Stimulated activated CD4-positive, alpha-beta T cell treated with anti-CD3 and anti-CD28 coated beads, Interleukin-4, amount 100 ng/mL, for 1 hour (primary cell): ENCODE measurements at regions not wholly inside any gene's neighbourhood (a gene's known extent, or its start where the extent isn't known, plus 50 kb on each side); places are given as distances from the start of the nearest gene placed in this dataset.
"Not testable (repeated sequence)": the region's sequence is repeated elsewhere in the genome, so short reads cannot be mapped to it uniquely, and the experiment has no call there.

Source experiments
- DNase-seq: peaks from one replicate; pipeline ENCODE4 v3.0.0-alpha.2; 2020

DNA sequence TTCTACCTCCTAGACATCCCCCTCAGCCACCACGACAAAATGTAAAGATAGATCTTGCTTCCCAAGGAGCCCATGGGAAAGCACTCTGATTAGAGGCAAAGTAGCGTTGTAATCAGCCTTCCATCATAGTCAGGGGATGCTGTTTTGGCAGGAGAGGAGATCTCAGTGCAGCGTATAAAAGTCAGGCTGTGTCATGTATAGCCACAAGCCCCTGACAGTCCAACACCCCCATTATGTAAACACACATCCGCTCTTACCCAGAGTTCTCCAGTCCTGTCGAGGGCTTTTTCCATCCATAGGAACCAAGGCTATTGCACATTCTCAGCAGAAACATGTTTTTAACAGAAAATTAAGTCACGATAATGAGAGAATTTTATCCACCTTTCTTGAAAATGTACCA, 156.3 kb downstream of the CYSLTR2 start:
- DNase-seq = no peak

DNA sequence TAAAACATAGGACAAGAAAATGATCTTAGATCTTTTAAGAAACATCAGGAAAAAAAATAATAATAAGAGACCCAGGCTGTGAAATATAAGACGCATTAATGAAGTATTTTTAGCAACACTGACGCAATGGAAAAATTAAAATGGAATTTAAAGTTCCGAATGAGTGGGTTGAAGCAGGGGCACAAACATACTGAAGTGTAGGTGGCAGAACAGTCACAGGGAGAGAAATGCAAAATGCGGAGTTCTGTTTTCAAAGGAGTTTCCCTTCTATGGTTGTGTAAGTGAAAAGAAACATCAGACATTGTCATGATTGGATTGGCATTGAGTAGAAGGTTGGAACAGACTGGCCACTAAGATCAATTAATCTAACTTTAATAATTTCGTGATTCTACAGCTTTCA, 159.8 kb downstream of the CYSLTR2 start:
- DNase-seq = no peak

DNA sequence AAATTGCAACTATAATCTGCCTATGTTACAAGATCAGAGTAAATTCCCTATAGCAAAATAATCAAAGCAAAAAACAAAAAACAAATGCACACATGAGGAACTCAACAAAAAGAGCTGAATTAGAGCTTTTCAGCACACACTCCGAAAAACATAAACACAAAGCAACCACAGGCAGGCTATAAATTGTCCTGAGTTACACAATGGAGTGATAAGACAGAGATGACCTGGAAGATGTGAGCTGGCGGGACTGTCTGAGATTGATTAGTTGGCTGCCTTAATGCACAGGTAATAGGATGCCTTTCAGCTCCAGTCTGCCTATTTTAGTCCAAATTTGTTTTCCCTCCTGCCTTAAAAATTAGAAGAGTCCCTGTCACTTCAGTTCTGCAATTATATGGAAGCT, 159.0 kb upstream of the FNDC3A start:
- no peak for DNase-seq

DNA sequence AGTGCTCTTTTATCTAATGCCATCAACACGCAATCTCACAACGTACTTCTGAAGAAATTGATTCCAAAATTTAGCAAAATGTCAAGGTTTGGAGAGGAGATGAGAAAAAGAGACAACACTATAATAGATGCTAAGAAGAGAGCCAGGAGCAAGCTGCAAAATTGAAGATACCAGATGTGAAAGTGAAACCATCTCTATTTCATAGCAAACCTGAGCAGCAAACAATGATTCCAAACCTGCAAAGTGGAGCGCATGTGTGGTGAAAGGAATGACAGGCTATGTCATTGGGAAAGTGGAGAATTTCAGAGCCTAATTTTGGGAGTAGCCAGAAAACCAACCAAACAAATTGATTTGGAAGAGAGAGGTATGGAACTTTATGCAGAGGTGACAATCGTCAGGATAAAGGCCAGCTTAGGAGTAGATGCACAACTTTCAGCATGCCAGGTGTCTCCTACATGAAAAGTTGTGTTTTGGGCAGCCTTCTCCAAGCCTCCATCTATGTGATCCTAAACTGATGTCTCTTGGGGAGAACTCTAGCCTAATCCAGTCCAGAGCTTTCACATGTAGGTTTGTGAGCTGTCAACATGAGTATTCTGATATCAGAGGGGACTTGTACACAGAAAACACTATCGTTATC, 158.4 kb upstream of the FNDC3A start:
- DNase-seq = no peak

DNA sequence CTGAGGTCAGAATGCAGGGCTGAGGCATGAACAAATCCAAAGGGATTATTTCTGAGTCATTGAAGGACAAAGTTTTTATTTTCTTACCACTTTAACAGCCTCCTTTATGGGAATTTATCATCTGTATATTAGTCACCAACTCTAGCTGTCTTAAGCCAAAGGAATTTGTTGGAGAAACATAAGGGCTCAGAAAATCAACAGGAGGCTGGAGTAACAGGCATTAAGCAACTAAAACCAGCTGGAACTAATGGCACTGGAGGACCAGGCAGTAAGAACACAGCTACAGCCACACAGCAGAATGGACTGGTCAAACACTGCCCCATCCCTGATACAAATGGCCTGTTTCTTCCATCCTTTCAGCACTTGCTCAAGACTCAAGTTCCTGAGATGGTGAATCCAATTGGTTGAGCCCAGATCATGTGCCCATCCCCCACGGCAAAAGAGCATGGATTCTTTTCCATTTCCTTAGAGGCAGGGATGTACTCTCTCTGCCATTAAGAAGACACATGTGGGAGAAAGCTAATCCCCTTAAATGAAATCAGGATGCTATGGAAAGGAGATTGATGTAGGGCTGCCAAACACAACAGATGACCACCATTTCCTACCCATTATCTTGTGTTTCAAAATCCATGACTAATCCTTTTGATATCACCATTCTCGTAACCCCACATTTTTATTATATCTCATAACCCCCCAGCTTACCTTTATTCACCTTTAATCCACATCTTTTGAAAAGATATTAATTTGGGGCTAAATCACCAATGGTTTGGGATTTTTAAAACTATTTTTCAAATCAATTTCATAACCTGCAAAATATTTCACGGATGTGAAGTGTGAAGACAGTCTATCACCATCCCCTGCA, 157.0 kb upstream of the FNDC3A start:
- DNase-seq = no peak

DNA sequence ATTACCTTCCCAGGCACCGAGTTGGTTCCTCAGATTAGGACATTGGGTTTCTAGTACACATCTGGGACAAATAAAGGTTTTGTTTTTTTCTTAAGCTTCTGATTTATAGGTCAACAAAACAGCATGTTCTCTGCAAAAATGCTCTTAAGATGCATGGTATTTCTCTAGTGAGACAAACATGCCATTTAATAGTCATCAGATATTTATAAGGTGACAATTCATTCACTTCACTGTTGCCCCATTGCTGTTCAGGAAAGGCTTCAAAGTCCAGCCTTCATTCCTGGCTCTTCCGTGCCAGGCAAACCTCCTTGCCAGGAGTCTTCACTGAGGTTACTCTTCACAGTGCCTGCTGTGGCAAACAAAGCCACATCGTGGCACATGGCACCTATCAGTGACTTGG, 156.3 kb upstream of the FNDC3A start:
- DNase-seq = no peak

DNA sequence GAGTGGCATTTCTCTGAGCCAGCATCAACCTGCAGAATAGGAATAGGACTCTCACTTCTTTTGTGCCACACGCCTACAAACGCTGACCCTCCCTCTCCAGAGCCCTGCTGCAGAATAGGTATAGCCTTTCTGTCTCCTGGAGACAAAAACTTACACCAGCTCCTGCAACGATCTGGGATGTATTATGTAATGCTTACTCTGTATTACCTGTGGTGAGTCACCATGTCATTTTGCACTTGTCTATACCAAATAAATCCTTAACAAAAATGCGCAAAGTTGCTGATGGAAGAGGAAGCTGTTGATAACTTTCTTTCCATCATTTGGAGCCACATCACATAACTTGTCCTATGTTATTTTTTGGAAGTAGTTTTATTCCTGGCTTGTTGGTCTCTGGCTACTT, 155.8 kb upstream of the FNDC3A start:
- DNase-seq = no peak

DNA sequence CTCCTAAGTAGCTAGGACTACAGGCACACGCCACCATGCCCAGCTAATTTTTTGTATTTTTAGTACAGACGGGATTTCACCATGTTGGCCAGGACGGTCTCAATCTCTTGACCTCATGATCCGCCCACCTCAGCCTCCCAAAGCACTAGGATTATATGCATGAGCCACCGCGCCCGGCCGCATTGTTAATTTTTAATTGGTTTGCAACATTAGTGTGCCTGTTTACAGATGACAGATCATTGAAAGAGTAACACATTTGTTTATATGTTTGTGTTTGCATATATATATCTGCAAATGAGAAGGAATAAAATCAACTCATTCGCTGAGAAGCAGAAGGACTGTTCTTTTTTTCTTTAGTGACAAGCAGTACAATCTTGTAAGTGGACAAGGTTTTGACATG, 152.2 kb upstream of the FNDC3A start:
- DNase-seq = not testable (repeated sequence)

DNA sequence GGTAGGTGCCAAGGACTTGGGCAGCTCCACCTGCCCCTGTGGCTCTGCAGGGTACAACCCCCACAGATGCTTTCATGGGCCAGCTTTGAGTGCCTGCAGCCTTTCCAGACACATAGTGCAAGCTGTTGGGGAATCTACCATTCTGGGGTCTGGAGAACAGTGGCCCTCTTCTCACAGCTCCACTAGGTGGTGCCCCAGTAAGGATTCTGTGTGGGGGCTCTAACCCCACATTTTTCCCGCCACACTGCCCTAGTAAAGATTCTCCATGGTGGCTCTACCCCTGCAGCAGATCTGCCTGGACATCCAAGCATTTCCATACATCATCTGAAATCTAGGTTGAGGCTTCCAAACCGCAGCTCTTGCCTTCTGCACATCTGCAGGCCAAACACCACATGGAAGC, 149.7 kb upstream of the FNDC3A start:
- DNase-seq = no peak

DNA sequence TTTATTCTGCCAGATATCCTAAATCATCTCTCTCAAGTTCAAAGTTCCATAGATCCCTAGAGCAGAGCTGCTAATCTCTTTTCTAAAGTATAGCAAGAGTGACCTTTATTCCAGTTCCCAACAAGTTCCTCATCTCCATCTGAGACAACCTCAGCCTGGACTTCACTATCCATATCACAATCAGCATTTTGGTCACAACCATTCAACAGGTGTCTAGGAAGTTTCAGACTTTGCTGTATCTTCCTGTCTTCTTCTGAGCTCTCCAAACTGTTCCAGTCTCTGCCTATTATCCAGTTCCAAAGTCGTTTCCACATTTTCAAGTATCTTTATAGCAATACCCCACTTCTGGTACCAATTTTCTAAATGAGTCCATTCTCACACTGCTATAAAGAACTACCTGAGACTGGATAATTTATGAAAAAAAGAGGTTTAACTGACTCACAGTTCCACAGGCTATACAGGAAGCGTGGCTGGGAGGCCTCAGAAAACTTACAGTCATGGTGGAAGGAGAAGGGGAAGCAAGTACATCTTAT, 148.7 kb upstream of the FNDC3A start:
- not testable (repeated sequence) for DNase-seq

DNA sequence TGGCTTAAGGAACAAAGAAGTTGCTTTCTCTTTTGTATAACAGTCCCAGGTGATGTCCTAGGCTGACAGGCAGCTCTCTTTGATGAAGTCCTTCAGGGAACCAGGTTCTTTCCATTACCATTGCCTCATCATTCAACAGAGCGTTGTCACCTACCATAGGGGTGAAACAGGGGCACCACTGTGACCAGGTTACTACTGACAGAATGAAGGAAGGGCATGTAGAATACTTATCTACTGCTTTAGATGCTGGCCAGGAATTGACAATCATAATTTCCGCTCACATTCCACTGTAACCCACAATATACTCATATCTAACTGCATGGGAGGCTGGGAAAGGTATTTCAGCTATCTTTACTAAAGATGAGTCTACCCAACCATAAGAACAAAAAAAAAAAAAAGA, 148.0 kb upstream of the FNDC3A start:
- no peak for DNase-seq

DNA sequence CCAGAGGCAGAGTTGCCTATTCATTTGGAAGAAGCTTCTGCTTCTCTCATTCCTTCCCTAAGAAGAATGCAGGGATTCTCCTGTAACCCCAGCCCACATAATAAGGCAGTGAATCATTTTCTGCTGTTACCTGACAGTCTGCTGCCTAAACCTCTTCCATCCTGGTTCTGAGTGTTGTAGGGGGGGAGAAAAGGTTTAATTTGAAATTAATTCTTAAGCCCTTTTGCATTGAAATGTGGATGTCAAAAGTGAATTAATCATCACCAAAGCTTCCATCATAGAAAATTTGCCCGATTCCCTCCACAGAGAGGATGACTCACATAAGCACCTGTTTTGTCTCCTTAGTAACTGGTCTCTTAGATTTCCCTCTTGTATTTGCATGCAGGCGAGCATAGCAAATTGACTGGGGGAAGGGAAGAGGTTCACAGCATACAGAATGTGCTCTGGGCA, 146.7 kb upstream of the FNDC3A start:
- DNase-seq = no peak

DNA sequence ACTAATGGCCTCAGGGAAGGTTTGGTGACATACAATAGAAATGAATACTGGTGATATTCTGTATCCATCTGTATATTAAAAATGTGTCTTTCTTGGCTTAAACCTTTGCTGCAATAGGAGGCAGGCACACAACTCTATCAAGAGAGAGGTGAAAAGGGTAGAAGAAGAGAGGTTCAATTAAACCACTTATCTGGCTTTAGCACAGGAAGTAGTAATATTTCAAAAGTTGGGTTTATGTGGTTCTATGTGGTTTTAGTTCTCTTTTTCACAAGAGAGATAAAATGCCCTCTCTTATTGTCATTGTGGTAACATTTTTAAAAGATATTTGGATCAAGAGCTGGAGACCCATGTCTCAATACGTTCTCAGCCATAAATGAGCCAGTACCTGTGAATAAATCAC, 146.2 kb upstream of the FNDC3A start:
- no peak for DNase-seq

DNA sequence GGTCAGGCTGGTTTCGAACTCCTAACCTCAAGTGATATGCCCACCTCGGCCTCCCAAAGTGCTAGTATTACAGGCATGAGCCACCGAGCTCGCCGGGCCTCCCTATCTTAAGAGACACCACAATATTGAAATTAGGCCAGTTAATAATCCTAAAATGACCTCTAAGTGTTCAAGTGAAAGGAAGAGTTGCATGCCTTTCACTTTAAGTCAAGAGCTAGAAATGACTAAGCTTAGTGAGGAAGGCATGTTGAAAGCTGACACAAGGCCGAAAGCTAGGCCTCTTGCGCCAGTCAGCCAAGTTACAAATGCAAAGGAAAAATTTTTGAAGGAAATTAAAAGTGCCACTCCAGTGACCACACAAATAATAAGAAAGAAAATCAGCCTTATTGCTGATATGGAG, 144.5 kb upstream of the FNDC3A start:
- DNase-seq = no peak

DNA sequence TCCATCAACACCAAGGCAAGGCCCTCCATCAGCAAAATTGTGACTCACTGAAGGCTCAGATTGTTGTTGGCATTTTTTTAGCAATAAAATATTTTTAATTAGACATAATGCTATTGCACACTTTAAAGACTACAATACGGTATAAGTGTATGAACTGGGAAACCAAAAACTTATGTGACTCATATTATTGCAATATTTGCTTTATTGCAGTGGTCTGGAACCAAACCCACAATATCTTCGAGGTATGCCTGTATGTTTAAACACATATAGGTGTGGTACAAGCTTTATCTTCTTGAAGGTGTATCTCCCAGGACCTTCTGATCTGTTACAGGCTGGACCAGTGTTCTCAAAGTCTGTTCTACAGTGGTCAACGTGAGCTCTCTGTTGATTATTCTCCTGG, 142.3 kb upstream of the FNDC3A start:
- no peak for DNase-seq

DNA sequence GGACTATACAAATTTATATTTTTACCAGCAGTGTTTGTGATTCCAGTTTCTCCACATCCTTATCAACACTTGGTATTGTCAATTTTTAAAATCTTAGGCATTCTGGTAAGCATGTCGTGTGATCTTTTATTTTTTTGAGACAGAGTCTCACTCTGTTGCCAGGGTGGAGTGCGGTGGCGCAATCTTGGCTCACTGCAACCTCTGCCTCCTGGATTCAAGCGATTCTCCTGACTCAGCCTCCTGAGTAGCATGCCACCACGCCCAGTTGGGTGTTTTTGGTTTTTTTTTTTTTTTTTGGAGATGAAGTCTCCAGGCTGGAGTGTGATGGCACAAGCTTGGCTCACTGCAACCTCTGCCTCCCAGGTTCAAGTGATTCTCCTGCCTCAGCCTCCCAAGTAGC, 140.4 kb upstream of the FNDC3A start:
- DNase-seq = not testable (repeated sequence)

DNA sequence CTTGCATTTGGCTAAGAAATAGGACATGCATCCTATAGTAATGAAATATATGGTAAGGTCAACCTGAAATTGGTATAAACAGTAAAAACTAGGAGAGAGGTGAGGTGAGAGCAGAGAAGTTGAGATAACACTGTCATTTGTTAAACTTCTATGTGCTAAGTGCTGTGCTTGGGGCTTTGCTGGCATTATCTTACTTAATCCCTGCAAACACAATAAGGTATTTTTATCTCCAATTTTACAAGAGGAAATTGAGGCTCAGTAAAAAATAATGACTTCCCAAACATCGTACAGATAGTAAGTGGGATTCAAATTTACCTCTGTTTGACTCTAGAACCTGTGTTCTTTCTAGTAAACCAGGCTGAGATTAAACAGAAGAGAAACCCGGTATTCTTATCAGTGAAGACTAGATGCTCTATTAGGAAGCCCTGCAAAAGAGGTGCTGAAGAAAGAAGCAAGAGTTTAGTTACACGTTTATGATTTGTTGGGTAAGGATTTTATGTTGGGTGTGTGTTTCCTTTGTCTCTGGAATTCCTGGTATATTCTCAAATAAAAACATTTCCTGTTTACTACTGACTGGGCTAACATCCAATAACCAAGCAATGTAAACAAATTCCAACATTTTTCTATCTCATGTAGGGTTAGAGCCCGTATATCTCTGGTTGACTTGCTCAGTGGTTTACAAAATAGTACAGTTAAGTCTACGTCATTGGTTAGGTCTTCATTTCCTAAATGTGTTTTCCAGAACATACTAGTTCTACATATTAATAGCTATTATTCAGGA, 137.3 kb upstream of the FNDC3A start:
- DNase-seq = no peak

DNA sequence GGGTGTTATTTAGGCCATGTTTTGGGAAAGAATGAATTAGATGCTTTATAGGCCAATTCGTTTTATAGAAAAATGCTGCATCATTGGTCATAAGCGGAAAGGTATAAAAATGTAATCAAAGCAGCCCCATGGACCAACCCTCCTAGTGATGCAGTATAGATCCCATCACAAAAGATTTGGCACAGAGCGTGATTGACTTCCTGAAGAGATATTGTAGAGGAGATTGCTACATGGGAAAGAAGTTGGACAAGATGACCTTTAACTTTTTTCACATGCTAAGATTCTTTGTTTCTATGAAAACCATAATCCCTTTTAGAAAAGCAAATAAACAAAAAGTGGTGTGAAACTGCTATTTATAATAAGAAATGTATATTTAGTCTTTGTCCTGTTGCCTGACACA, 136.5 kb upstream of the FNDC3A start:
- no peak for DNase-seq

DNA sequence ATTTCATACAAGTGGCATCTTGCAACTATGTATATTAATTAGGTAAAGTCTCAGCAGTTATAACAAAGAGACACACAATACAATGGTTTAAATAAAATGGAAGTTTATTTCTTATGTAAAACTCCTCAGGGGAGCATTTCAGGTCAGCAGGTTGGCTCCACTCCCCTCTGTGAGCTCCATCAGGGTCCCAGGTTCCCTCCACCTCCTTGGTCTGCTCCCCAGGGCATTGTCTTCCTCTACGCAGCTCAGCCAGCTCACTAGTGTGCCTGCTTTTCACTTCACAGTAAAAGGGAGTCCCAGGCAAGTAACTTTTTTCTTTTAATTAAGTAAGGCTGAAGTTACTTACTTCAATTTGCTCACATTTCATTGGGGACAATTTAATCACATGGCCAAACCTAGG, 135.3 kb upstream of the FNDC3A start:
- no peak for DNase-seq

DNA sequence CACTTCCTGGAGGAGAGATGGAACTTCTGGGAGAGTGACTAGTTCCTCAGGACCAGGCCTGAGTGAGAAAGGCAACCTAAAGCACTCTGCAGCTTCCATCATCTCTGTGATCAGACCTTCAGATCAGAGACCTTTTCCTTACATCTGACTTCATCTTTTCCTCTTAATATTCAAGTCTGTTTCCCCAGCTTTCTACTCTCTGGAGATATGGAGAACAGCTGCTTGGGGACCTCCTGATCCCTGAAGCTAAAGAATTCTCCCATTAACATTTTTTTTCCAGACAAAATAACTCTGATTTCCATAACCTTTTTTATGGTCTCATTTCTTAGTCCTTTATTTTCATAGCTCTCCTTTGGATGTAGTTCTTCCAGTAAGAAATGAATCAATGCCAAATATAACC, 133.4 kb upstream of the FNDC3A start:
- no peak for DNase-seq

DNA sequence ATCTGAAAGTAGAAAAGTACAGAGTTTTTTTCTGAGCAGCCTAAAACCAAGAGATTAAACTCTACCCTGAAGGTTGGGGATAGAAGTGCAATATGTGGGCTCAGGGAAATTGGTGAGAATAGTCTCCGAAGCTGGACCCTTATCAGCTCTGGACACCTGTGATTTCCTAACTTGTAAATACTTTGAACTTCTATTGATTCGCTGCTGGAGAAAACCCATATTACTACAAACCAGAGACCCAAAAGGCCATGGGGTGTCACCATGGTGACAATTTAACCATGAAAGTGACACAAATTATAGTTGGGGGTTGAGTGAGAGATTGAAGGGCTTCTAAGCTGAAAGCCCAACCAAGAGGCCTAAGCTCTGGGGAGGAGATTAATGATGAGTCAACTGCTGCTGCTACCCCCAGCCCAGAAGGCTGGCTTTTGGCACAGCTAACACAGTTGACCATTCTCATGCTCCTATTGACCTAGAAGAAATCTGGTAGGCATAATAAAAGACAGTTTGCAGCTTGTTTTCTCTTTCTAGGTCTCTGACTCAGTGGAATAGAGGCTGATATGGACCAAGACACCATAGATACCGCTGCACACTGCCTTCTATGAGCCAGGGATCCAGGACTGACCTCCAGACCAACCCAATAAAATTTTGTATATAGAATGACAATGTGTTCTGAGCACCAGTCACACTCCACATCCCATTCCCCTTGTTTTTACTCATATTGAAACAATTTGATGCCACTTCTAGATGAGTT, 131.9 kb upstream of the FNDC3A start:
- no peak for DNase-seq

DNA sequence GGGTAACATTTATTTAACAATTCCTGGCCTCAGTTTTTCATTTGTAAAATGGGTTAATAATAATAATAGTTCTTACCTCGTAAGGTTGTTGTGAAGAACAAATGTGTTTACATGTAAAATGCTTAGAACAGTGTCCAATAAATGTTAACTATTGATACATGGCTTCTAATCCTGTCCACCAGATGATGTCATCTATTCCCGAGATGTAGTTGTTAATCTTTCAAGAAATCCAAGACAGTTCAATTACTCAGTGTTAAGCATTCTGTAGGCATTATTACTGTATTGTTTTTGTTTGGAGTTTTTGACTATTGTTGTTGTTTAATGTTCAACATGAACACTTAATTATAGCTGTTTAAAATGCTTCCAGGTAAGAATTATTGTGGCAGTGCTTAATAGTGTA, 131.0 kb upstream of the FNDC3A start:
- DNase-seq = no peak

DNA sequence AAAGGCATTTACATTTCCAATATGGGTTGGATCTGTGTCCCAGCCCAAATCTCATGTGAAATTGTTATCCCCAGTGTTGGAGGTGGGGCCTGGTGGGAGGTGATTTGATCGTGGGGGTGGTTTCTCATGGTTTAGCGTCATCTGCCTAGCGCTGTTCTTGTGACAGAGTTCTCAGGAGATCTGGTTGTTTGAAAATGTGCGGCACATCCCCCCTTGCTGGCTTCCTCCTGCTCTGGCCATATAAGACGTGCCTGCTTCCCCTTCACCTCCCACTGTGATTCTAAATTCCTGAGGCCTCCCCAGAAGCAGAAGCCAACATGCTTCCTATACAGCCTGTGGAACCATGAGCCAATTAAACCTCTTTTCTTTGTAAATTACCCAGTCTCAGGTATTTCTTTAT, 126.2 kb upstream of the FNDC3A start:
- DNase-seq = no peak
